AG09309 (cell line): ENCODE measurements at regions not wholly inside any gene's neighbourhood (a gene's known extent, or its start where the extent isn't known, plus 50 kb on each side); places are given as distances from the start of the nearest gene placed in this dataset.

Source experiments
- DNase-seq: peaks from one replicate; pipeline ENCODE4 v3.0.0-alpha.2; 2010; ENCODE audit warnings: low read depth
- H3K4me3 ChIP-seq: 2 replicates; pipeline ENCODE4 v1.5.1; 2011; ENCODE audit warnings: mild to moderate bottlenecking, low read depth, low read length, moderate library complexity; ENCODE audit not compliant: control insufficient read depth
- CTCF ChIP-seq: IDR thresholded peaks from 2 replicates; pipeline ENCODE4 v1.5.1; 2011; ENCODE audit warnings: mild to moderate bottlenecking, low read depth, low read length, inconsistent platforms; ENCODE audit not compliant: insufficient read depth, control insufficient read depth; ENCODE audit errors: missing control alignments

GRCh38 chr1:55781944-55782482 is 566.8 kb upstream of the USP24 start:
- H3K4me3 ChIP-seq = no peak overlapping the region
- no peak for TF ChIP-seq CTCF
- DNase-seq = peak; percentile 79

GRCh38 chr1:55781003-55781402 is 565.8 kb upstream of the USP24 start:
- no peak for DNase-seq
- no peak for TF ChIP-seq CTCF
- no peak overlapping the region for H3K4me3 ChIP-seq

- no peak overlapping the region for H3K4me3 ChIP-seq
- no peak for TF ChIP-seq CTCF
- DNase-seq = no peak
Measured at GRCh38 chr1:55777545-55777944, 562.4 kb upstream of the USP24 start.

- DNase-seq = no peak
- no peak for TF ChIP-seq CTCF
- no peak overlapping the region for H3K4me3 ChIP-seq
Measured at GRCh38 chr1:55775007-55775406, 559.8 kb upstream of the USP24 start.

GRCh38 chr1:55774446-55774845 is 559.3 kb upstream of the USP24 start:
- no peak for TF ChIP-seq CTCF
- DNase-seq = no peak
- H3K4me3 ChIP-seq = no peak overlapping the region

GRCh38 chr1:55773211-55773940 is 558.2 kb upstream of the USP24 start:
- no peak for TF ChIP-seq CTCF
- no peak overlapping the region for H3K4me3 ChIP-seq
- no peak for DNase-seq
